Activated naive CD8-positive, alpha-beta T cell treated with anti-CD3 and anti-CD28 coated beads, Interleukin-2, amount 10 ng/mL, durations not matched to agents 7 days and 5 days (primary cell): ENCODE measurements at regions not wholly inside any gene's neighbourhood (a gene's known extent, or its start where the extent isn't known, plus 50 kb on each side); places are given as distances from the start of the nearest gene placed in this dataset.
A peak's percentile ranks its signal among the peaks of the same experiment; 100 is the strongest.

Source experiments
- ATAC-seq: fragments of 150-1000 bp; cut with Tn5 transposase; one replicate; pipeline ENCODE4 v1.10.0; 2021; ENCODE audit warnings: low read depth, moderate library complexity
- POLR2A ChIA-PET: fragments of 350-600 bp; sonication (Branson Sonifier 250); formaldehyde crosslinking; loops from one replicate; lab custom pipeline; 2021; ENCODE audit warnings: antibody characterized with exemption; lab: Charles Lee
- DNase-seq: peaks from one replicate; pipeline ENCODE4 v3.0.0; 2021
- H3K27ac Mint-ChIP-seq: one replicate; pipeline ENCODE4 v1.8.0; 2022; ENCODE audit warnings: mild to moderate bottlenecking, mixed read lengths
- H3K27me3 Mint-ChIP-seq: one replicate; pipeline ENCODE4 v1.8.0; 2022; ENCODE audit warnings: mild to moderate bottlenecking, moderate library complexity, mixed read lengths
- H3K36me3 Mint-ChIP-seq: one replicate; pipeline ENCODE4 v1.8.0; 2021; ENCODE audit warnings: mild to moderate bottlenecking, mixed read lengths
- H3K4me1 Mint-ChIP-seq: one replicate; pipeline ENCODE4 v1.8.0; 2021; ENCODE audit warnings: mixed read lengths
- H3K4me3 Mint-ChIP-seq: one replicate; pipeline ENCODE4 v1.8.0; 2022; ENCODE audit warnings: mild to moderate bottlenecking, moderate library complexity, mixed read lengths
- H3K9me3 Mint-ChIP-seq: one replicate; pipeline ENCODE4 v1.8.0; 2021; ENCODE audit warnings: mixed read lengths

DNA sequence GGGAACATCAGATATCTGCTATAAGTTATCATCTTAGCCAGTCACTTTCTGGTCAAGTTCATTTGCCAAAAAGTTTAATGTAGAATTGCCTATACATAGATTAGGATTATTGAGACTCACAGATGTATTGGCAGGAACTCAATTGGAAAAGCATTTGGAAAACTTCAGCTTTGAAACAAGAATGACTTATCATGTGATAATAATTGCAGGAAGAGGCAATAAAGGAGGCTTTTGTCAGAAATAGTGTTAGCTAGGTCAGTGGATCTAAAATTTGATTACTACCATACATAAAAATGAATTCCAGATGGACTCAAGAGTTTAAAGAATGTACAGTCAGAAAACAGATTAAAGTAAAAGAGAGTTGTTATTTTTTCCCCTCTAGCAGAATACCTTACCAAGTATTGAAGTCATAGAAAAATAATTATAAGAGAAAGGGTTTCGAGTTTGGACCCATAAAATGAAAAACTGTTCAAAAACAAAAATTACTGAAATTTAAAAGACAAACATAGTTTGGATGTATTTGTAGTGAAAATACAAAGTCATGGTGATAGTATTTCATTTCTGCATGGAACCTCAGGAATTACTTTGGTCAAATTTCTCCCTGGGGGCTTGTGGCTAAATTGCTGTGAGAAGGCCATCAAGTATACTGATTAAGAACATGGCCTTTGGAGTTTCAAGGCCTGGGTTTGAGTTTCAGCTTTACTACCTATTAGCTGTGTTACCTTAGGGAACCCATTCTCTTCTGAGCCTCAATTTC is 159.9 kb downstream of the TMEM38B start:
- peaks cover 15% of the 10 kb centered on the region for H3K4me1 Mint-ChIP-seq
- no peaks in the 10 kb centered on the region for H3K9me3 Mint-ChIP-seq
- H3K27me3 Mint-ChIP-seq = peaks cover 5% of the 10 kb centered on the region
- POLR2A ChIA-PET = no interaction called here
- no peak overlapping the region for H3K27ac Mint-ChIP-seq
- ATAC-seq (no peak), DNase-seq (no peak)
- no peak overlapping the region for H3K4me3 Mint-ChIP-seq
- no peaks in the 10 kb centered on the region for H3K36me3 Mint-ChIP-seq

GRCh38 chr9:105854783-105855724 is 160.7 kb downstream of the TMEM38B start:
- Mint-ChIP-seq H3K4me1 (peaks cover 22% of the 10 kb centered on the region), H3K27ac (no peak overlapping the region), H3K4me3 (no peak overlapping the region), H3K27me3 (peaks cover 10% of the 10 kb centered on the region), H3K36me3 (no peaks in the 10 kb centered on the region), H3K9me3 (no peaks in the 10 kb centered on the region)
- ATAC-seq = no peak
- POLR2A ChIA-PET = no interaction called here
- DNase-seq = no peak

GRCh38 chr9:105855987-105856386 is 161.6 kb downstream of the TMEM38B start:
- Mint-ChIP-seq H3K4me1 (peaks cover 22% of the 10 kb centered on the region), H3K36me3 (no peaks in the 10 kb centered on the region), H3K27ac (no peak overlapping the region), H3K27me3 (peaks cover 12% of the 10 kb centered on the region), H3K4me3 (no peak overlapping the region), H3K9me3 (no peaks in the 10 kb centered on the region)
- DNase-seq = no peak
- ATAC-seq = no peak
- POLR2A ChIA-PET = no interaction called here

DNA sequence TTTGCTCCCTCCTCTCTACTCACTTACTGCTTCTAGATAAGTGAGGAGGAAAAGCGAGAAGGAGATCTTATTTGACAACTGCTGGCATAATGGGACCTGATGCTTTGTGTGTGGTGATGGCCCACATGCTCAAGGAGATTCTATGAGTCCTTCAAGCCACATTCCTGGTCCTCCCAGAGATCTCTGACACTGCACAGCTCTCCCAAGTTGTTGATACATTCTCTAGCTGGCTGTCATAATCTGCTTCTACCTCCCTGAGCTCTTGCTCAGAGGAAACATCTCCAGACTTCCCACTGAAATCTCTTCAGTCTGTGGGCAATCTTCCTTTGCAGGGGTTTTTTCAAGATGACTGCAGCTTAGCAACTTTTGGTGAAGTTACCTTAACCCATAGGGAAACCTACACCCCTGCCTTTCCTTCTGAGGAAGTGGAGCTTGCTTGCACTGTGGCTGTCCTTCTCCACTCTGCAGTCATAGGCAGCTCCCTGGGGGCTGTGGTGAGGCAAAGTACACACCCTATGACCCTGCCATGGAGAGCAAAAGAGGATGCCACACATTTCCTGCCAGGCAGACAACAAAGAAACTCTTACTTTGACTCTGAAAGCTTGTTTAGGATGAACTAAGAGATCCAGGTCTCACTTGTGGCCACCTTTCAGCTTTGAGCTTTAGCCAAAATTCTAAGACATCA is 163.8 kb downstream of the TMEM38B start:
- POLR2A ChIA-PET = interaction anchor here (0.6 to 1.0 kb wide), 2 partner anchors 24 to 26 kb away, joined by 3 to 4 read pairs; no protein-coding TSS in a partner anchor
- ATAC-seq (peak; percentile 87), DNase-seq (no peak)
- Mint-ChIP-seq H3K9me3 (no peaks in the 10 kb centered on the region), H3K36me3 (no peaks in the 10 kb centered on the region), H3K27me3 (peaks cover 19% of the 10 kb centered on the region), H3K4me1 (peaks cover 22% of the 10 kb centered on the region), H3K27ac (peak overlapping the region; percentile 80), H3K4me3 (peak overlapping the region; percentile 69)

GRCh38 chr9:105858877-105859276 is 164.5 kb downstream of the TMEM38B start:
- ATAC-seq = peak; percentile 82
- peak overlapping the region; percentile 69 for H3K4me3 Mint-ChIP-seq
- H3K27ac Mint-ChIP-seq = peak overlapping the region; percentile 80
- H3K4me1 Mint-ChIP-seq = peaks cover 22% of the 10 kb centered on the region
- peaks cover 17% of the 10 kb centered on the region for H3K27me3 Mint-ChIP-seq
- no peak for DNase-seq
- H3K36me3 Mint-ChIP-seq = no peaks in the 10 kb centered on the region
- POLR2A ChIA-PET = interaction anchor here (1.0 kb wide), 1 partner anchor 23 kb away, joined by 3 read pairs; no protein-coding TSS in a partner anchor
- H3K9me3 Mint-ChIP-seq = no peaks in the 10 kb centered on the region

DNA sequence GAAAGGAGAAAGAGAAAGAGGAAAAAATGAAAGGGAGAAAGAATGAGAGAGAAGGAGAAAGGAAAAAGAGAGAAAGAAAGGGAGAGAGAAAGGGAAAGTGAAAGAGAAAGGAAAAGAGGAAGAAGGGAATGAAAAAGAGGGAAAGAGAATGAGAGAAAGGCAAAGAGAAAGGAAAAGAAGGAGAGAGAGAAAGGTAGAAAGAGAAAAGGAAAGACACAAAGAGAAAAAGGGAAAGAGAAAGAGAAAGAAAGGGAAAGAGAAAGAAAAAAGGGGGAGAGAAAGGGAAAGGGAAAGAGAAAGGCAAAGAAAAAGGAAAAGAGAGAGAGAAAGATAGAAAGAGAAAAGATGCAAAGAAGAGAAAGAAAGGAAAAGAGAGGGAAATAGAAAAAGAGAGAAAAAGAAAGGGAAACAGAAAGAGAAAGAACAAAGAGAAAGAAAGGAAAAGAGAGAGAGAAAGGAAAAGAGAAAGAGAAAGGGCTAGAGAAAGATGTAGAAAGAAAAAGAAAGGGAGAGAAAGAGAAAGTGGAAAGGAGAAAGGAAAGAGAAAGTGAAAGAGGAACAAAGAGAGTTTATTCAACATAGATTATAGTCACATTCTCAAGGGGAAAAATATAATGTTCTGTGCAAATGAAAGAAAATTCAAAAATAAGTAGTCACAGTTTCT is 165.2 kb downstream of the TMEM38B start:
- H3K4me3 Mint-ChIP-seq = peak overlapping the region; percentile 69
- DNase-seq (no peak), ATAC-seq (no peak)
- peaks cover 21% of the 10 kb centered on the region for H3K27me3 Mint-ChIP-seq
- H3K4me1 Mint-ChIP-seq = peaks cover 22% of the 10 kb centered on the region
- H3K27ac Mint-ChIP-seq = peak overlapping the region; percentile 80
- no peaks in the 10 kb centered on the region for H3K36me3 Mint-ChIP-seq
- H3K9me3 Mint-ChIP-seq = no peaks in the 10 kb centered on the region
- POLR2A ChIA-PET = interaction anchor here (1.0 kb wide), 1 partner anchor 22 kb away, joined by 3 read pairs; no protein-coding TSS in a partner anchor

GRCh38 chr9:105860516-105860915 is 166.2 kb downstream of the TMEM38B start:
- Mint-ChIP-seq H3K27ac (no peak overlapping the region), H3K4me3 (no peak overlapping the region), H3K9me3 (no peaks in the 10 kb centered on the region), H3K27me3 (peaks cover 22% of the 10 kb centered on the region), H3K4me1 (peaks cover 22% of the 10 kb centered on the region), H3K36me3 (no peaks in the 10 kb centered on the region)
- POLR2A ChIA-PET = no interaction called here
- ATAC-seq = no peak
- DNase-seq = no peak

DNA sequence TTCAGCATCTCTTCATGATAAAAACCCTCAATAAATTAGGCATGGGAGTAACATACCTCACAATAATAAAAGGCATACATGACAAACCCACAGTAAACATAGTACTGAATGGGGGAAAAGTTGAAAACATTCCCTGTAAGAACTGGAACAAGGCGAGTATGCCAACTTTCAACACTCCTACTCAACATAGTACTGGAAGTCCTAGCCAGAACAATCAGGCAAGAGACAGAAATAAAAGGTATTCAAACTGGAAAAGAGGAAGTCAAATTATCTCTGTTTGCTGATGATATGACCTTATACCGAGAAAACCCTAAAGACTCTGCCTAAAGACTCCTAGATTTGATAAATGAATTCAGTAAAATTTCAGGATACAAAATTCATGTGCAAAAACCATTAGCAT is 167.6 kb downstream of the TMEM38B start:
- DNase-seq (no peak), ATAC-seq (no peak)
- Mint-ChIP-seq H3K27me3 (peaks cover 27% of the 10 kb centered on the region), H3K36me3 (no peaks in the 10 kb centered on the region), H3K4me3 (no peak overlapping the region), H3K27ac (no peak overlapping the region), H3K9me3 (no peaks in the 10 kb centered on the region), H3K4me1 (peaks cover 22% of the 10 kb centered on the region)
- POLR2A ChIA-PET = no interaction called here

GRCh38 chr9:105864248-105864898 is 170.0 kb downstream of the TMEM38B start:
- ATAC-seq = no peak

DNA sequence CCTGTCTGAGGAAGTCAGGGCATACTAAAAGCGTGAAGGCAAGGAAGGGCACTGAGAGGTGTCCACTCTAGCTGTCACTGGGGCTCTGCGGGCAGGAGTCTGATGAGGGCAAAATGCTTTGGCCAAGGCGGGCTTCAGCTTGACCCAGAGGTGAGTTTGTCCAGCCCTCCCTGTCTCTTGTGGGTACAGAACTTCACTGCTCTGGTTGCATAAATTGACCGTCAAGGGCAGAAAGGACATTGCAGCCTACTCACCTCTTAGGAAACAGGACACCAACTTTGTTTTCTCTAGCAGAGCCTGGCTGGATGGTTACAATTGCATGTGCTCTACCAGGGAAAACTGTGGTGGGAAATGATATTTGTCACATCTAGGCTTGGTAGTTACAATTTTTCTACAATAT is 170.9 kb downstream of the TMEM38B start:
- ATAC-seq (no peak), DNase-seq (no peak)
- Mint-ChIP-seq H3K4me3 (no peak overlapping the region), H3K9me3 (no peaks in the 10 kb centered on the region), H3K4me1 (no peaks in the 10 kb centered on the region), H3K27me3 (peaks cover 27% of the 10 kb centered on the region), H3K27ac (no peak overlapping the region), H3K36me3 (no peaks in the 10 kb centered on the region)
- POLR2A ChIA-PET = no interaction called here

More at GRCh38 chr9:105864248-105864898, 170.0 kb downstream of the TMEM38B start:
- H3K4me3 Mint-ChIP-seq = no peak overlapping the region
- no peaks in the 10 kb centered on the region for H3K9me3 Mint-ChIP-seq
- no peak overlapping the region for H3K27ac Mint-ChIP-seq
- H3K36me3 Mint-ChIP-seq = no peaks in the 10 kb centered on the region
- peaks cover 31% of the 10 kb centered on the region for H3K27me3 Mint-ChIP-seq
- POLR2A ChIA-PET = no interaction called here
- DNase-seq = no peak
- peaks cover 5% of the 10 kb centered on the region for H3K4me1 Mint-ChIP-seq

GRCh38 chr9:105871540-105871939 is 177.2 kb downstream of the TMEM38B start:
- Mint-ChIP-seq H3K4me3 (no peak overlapping the region), H3K9me3 (no peaks in the 10 kb centered on the region), H3K4me1 (no peaks in the 10 kb centered on the region), H3K27ac (no peak overlapping the region), H3K27me3 (peaks cover 20% of the 10 kb centered on the region), H3K36me3 (no peaks in the 10 kb centered on the region)
- DNase-seq (no peak), ATAC-seq (no peak)
- POLR2A ChIA-PET = no interaction called here

DNA sequence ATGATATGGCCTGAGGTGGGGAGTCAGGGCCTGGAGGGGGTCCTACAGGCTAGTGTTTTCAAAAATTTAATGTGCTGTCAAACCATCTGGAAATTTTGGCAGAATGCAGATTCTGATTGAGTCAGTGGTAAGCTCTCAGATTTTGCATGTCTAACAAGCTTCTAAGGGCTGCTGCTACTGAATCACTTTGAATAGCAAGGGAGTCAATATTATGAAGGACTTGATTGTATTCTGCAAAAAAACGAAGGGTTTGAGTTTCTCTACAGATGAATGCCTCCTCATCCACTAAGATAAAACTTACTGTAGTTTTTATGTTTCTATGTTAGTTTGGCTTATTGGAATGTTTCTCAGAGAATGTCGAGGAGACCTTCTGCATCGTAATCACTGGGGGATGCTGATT is 179.5 kb downstream of the TMEM38B start:
- POLR2A ChIA-PET = no interaction called here
- no peaks in the 10 kb centered on the region for H3K36me3 Mint-ChIP-seq

More for the DNA sequence above, 179.5 kb downstream of the TMEM38B start:
- peaks cover 12% of the 10 kb centered on the region for H3K27me3 Mint-ChIP-seq
- ATAC-seq = no peak
- H3K4me3 Mint-ChIP-seq = no peak overlapping the region
- H3K27ac Mint-ChIP-seq = no peak overlapping the region
- no peaks in the 10 kb centered on the region for H3K9me3 Mint-ChIP-seq
- DNase-seq = no peak
- peaks cover 4% of the 10 kb centered on the region for H3K4me1 Mint-ChIP-seq
